ENCODE measurements at regions not wholly inside any gene's neighbourhood (a gene's known extent, or its start where the extent isn't known, plus 50 kb on each side); places are given as distances from the start of the nearest gene placed in this dataset.

DNA sequence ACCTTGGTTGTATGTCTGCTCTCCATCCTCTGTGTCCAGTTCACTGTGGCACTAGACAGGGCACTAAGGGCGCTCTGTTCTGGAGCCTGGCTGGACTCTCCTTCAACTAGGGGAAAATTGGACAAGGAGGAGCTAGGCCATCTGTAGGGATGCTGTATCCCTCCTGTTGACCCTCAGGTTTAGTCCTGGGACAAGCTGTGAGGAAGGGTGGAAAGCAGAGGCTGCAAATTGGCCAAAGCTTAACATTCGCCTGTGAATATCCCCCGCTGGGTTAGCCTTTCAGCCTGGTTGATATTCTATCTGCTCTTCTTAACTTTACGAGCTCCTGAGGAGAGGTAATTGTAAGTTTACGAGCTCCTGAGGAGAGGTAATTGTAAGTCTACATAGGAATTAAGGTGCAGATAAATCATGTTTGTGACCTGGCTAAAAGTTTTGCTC is 64.4 kb upstream of the ENPEP start:
- TF ChIP-seq GATA3 (IDR thresholded peaks at IDR 0.05; ENCODE audit: low read depth, low read length) (no peak), GATA2 (IDR thresholded peaks at IDR 0.05; ENCODE audit: low read depth, low read length) (no peak)
